Activated CD4-positive, alpha-beta memory T cell treated with anti-CD3 and anti-CD28 coated beads for 36 hours (primary cell): ENCODE measurements at regions not wholly inside any gene's neighbourhood (a gene's known extent, or its start where the extent isn't known, plus 50 kb on each side); places are given as distances from the start of the nearest gene placed in this dataset.

Experiments used
- CTCF ChIA-PET: fragments of 350-600 bp; sonication (Branson Sonifier 250); formaldehyde crosslinking; loops from one replicate; lab custom pipeline; 2021; ENCODE audit warnings: antibody characterized with exemption, inconsistent platforms; lab: Charles Lee
- POLR2A ChIA-PET: fragments of 350-600 bp; sonication (Branson Sonifier 250); formaldehyde crosslinking; loops from one replicate; lab custom pipeline; 2021; ENCODE audit warnings: antibody characterized with exemption; lab: Charles Lee
- DNase-seq: peaks from one replicate; pipeline ENCODE4 v3.0.0-alpha.2; 2020
- H3K27ac Mint-ChIP-seq: one replicate; pipeline ENCODE4 v1.8.0; 2021; ENCODE audit warnings: mixed read lengths
- H3K27me3 Mint-ChIP-seq: one replicate; pipeline ENCODE4 v1.8.0; 2021; ENCODE audit warnings: mixed read lengths
- H3K36me3 Mint-ChIP-seq: one replicate; pipeline ENCODE4 v1.8.0; 2021; ENCODE audit warnings: mixed read lengths
- H3K4me1 Mint-ChIP-seq: one replicate; pipeline ENCODE4 v1.8.0; 2021; ENCODE audit warnings: low read depth, mixed read lengths
- H3K4me3 Mint-ChIP-seq: one replicate; pipeline ENCODE4 v1.8.0; 2021; ENCODE audit warnings: mild to moderate bottlenecking, mixed read lengths
- H3K9me3 Mint-ChIP-seq: one replicate; pipeline ENCODE4 v1.8.0; 2021; ENCODE audit warnings: mixed read lengths
- intact Hi-C: fragments of 100-400 bp; cut with micrococcal nuclease; formaldehyde crosslinking; loops from one replicate; pipeline ENCODE4 v1.15.1; 2023

GRCh38 chr10:131653140-131653539, 247.7 kb upstream of the PPP2R2D start:
- Mint-ChIP-seq H3K9me3 (no peaks in the 10 kb centered on the region), H3K4me1 (peaks cover 2% of the 10 kb centered on the region), H3K36me3 (no peaks in the 10 kb centered on the region), H3K27me3 (peaks cover 10% of the 10 kb centered on the region), H3K27ac (no peak overlapping the region), H3K4me3 (no peak overlapping the region)
- intact Hi-C loops: no loop called here
- no peak for DNase-seq
- ChIA-PET POLR2A (no interaction called here), CTCF (no interaction called here)

DNA sequence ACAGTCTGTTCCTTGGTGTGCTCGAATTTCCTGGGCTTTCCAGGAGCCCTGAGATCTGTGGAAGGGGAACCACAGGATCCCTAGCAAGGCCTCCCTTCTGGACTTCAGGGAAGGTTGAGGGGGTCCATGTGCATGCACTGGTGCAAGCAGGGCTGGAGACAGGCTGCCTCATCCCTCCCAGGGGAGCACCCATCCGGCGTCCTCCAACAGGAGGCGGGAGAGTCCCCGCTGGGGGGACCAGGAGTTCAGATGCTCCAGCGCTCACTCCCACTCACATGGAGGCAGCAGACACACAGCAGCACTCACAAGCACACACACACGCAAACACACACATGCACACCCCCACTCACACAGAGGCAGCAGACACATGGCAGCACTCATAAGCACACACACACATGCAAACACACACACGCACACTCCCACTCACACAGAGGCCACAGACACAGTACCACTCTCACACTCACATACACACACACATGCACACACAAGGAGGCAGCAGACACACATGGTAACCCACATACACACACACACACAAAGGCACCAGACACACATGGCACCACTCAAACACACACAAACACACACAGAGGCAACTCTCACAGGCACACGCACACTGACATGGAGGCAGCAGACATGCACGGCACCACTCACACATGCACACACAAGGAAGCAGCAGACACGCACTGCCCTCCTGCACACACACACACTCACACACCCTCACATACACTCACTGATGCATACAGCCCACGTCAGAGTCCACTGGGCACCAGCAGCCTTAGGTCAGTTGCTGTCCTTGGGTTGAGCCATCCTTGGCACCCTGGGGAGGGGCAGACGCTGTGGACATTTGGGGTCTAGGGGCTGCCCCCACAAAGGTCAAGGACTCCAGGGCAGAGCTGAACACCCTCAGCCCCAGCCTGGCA, 247.0 kb upstream of the PPP2R2D start:
- DNase-seq: no peak
- Mint-ChIP-seq H3K4me3 (no peak overlapping the region), H3K36me3 (no peaks in the 10 kb centered on the region), H3K27ac (no peak overlapping the region), H3K9me3 (no peaks in the 10 kb centered on the region), H3K27me3 (peaks cover 10% of the 10 kb centered on the region), H3K4me1 (peaks cover 2% of the 10 kb centered on the region)
- CTCF ChIA-PET: no interaction called here
- intact Hi-C loops: no loop called here
- POLR2A ChIA-PET: no interaction called here

DNA sequence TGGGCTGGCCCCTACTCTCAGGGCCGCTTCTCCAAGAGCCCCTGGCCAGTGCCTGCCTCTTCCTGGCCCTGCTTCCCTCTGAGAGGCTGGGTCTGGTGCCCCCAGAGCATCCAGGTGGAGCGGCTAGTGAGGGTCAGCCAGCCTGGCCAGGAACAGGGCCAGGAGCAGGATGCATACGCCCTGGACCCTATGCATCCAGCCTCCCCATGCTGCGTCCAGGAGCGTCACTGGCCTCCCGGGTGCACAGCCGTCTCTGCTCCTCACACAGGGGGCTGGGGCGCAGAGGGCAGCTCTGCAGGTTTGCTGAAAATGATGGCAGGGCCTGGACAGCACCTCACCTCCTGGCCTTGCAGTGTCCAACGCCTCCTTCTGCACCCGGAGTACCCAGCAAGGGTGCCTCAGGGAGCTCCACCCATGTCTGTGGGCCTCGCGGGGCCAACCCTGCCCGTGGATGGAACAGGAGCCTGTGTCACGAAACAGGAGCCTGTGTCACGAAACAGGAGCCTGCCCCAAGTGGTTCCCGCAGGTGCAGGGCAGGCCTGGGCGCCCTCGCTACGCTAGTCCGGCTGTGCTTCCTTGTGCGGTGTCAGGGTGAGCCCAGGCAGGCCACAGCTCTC, 246.2 kb upstream of the PPP2R2D start:
- H3K4me3 Mint-ChIP-seq: no peak overlapping the region
- intact Hi-C loops: no loop called here
- peaks cover 10% of the 10 kb centered on the region for H3K27me3 Mint-ChIP-seq
- no peak overlapping the region for H3K27ac Mint-ChIP-seq
- no peak for DNase-seq
- POLR2A ChIA-PET: no interaction called here
- CTCF ChIA-PET: no interaction called here
- peaks cover 2% of the 10 kb centered on the region for H3K4me1 Mint-ChIP-seq
- H3K36me3 Mint-ChIP-seq: no peaks in the 10 kb centered on the region
- no peaks in the 10 kb centered on the region for H3K9me3 Mint-ChIP-seq

DNA sequence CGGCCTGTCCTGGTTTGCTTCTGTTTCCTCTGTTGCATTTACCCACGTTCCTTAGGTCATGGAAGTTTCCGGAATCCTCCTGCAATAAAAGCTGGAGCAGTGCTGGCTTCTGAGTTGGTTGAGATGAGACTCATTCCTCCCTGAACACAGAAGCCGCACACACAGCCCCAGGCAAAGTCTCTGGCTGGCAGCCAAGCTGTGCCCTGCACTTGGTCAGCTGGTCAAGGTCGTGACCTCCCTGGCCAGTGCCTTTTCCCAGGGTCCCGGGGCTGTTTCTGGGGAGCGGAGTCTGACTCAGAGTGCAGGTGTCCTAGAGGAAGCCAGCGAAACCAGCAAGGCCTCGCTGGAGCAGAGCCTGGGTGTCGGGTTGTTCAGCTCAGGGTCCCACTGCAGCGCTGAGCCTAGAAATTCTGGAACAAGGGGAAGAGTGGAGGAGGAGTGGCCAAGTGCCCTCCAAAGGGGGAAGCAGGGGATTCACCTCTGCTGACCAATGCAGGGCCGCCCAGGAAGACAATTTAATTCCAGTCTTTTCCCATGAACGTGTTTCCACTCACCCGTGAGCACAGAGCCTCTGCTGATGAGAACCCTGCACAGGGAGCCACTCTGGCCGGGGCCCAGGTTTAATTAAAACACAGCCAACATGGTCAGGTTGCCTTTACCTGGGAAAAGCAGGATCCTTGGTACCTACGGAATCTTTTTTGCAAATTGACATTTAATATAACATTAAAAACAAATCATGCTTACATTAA, 245.5 kb upstream of the PPP2R2D start:
- no peak for DNase-seq
- Mint-ChIP-seq H3K4me1 (peaks cover 2% of the 10 kb centered on the region), H3K4me3 (no peak overlapping the region), H3K36me3 (no peaks in the 10 kb centered on the region), H3K27me3 (peaks cover 10% of the 10 kb centered on the region), H3K27ac (no peak overlapping the region), H3K9me3 (no peaks in the 10 kb centered on the region)
- ChIA-PET CTCF (no interaction called here), POLR2A (no interaction called here)
- intact Hi-C loops: no loop called here

DNA sequence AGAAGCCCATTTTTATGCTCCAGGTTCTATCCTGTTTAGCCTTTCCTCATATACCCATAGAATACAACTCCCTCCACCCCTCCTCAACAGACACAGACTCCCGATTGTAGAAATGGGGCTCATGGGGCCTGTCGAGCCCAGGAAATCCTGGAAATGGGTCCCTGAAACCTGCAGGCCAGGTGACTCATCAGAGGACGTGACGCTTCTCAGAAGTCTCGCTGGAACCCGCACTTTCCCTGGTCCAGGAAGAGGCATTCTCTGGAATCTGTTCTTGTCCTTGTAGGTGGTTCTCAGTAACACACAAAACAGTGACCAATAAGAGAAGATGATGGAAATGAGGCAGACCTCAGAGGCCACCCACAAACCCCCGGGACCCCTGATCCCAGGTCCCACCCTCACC, 244.8 kb upstream of the PPP2R2D start:
- no peaks in the 10 kb centered on the region for H3K36me3 Mint-ChIP-seq
- POLR2A ChIA-PET: no interaction called here
- no peak overlapping the region for H3K27ac Mint-ChIP-seq
- H3K27me3 Mint-ChIP-seq: peaks cover 10% of the 10 kb centered on the region
- H3K4me1 Mint-ChIP-seq: peaks cover 2% of the 10 kb centered on the region
- no peak overlapping the region for H3K4me3 Mint-ChIP-seq
- no peaks in the 10 kb centered on the region for H3K9me3 Mint-ChIP-seq
- no peak for DNase-seq
- CTCF ChIA-PET: no interaction called here
- intact Hi-C loops: no loop called here

- ChIA-PET POLR2A (no interaction called here), CTCF (no interaction called here)
- H3K36me3 Mint-ChIP-seq: no peaks in the 10 kb centered on the region
- peaks cover 2% of the 10 kb centered on the region for H3K4me1 Mint-ChIP-seq
- intact Hi-C loops: no loop called here
- H3K27ac Mint-ChIP-seq: no peak overlapping the region
- H3K27me3 Mint-ChIP-seq: peaks cover 9% of the 10 kb centered on the region
- H3K4me3 Mint-ChIP-seq: no peak overlapping the region
- no peaks in the 10 kb centered on the region for H3K9me3 Mint-ChIP-seq
- DNase-seq: no peak
Observed at GRCh38 chr10:131656431-131656841, 244.4 kb upstream of the PPP2R2D start.

DNA sequence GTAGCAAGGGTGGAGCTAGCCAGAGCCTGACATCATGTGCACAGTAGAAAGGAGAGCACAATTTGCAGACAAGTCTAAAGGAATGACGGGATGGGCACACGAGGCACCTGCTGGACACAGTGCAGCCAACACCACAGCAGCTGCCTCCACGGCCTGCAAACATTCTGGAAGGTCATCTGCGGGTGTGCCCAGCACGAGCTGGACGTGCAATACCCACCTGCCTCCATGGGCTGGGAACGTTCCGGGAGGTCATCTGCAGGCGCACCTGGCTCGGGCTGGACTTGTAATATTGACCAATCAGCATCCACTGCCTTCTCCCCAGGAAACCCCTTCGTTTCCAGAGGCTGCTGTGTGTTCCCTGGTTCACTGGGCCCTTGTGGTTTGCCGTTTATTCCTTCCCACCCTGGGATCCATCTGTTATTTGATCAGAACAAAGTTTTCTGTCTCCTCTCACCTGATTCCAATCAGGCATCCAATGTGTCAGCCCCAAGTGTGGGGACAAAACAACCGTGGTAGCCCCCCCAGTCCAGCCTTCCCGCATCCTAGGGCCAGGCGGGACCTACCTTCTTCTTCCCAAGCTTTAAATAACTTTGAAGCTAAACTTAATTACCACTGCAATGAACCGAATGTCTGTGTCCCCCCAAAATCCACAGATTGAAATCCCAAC, 243.4 kb upstream of the PPP2R2D start:
- ChIA-PET POLR2A (no interaction called here), CTCF (no interaction called here)
- intact Hi-C loops: no loop called here
- H3K36me3 Mint-ChIP-seq: no peaks in the 10 kb centered on the region
- H3K27me3 Mint-ChIP-seq: peaks cover 5% of the 10 kb centered on the region
- H3K9me3 Mint-ChIP-seq: no peaks in the 10 kb centered on the region
- H3K4me3 Mint-ChIP-seq: no peak overlapping the region
- no peak overlapping the region for H3K27ac Mint-ChIP-seq
- no peaks in the 10 kb centered on the region for H3K4me1 Mint-ChIP-seq
- DNase-seq: no peak

DNA sequence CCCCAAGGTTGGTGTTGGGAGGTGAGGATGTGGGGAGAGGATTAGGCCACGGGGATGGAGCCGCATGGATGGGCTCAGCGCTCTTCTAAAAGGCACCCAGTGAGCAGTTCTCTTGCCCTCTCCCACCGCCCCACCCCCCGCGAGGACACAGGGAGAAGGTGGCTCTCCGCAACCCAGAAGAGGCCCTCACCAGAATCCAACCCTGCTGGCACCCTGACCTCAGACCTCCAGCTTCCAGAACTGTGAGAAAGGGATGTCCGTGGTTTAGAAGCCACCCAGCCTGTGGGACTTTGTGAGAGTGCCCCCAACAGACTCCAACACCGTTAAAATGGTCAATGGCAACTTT, 242.8 kb upstream of the PPP2R2D start:
- H3K4me3 Mint-ChIP-seq: no peak overlapping the region
- no peaks in the 10 kb centered on the region for H3K36me3 Mint-ChIP-seq
- ChIA-PET POLR2A (no interaction called here), CTCF (no interaction called here)
- H3K27me3 Mint-ChIP-seq: peaks cover 3% of the 10 kb centered on the region
- DNase-seq: no peak
- intact Hi-C loops: no loop called here
- H3K4me1 Mint-ChIP-seq: no peaks in the 10 kb centered on the region
- no peaks in the 10 kb centered on the region for H3K9me3 Mint-ChIP-seq
- no peak overlapping the region for H3K27ac Mint-ChIP-seq

- DNase-seq: no peak
- no peak overlapping the region for H3K27ac Mint-ChIP-seq
- intact Hi-C loops: no loop called here
- ChIA-PET POLR2A (no interaction called here), CTCF (no interaction called here)
- no peaks in the 10 kb centered on the region for H3K36me3 Mint-ChIP-seq
- H3K27me3 Mint-ChIP-seq: peaks cover 3% of the 10 kb centered on the region
- H3K4me1 Mint-ChIP-seq: no peaks in the 10 kb centered on the region
- no peaks in the 10 kb centered on the region for H3K9me3 Mint-ChIP-seq
- H3K4me3 Mint-ChIP-seq: no peak overlapping the region
Observed at GRCh38 chr10:131658476-131659110, 242.2 kb upstream of the PPP2R2D start.

- H3K4me1 Mint-ChIP-seq: no peaks in the 10 kb centered on the region
- ChIA-PET CTCF (no interaction called here), POLR2A (no interaction called here)
- intact Hi-C loops: no loop called here
- no peak overlapping the region for H3K4me3 Mint-ChIP-seq
- no peak overlapping the region for H3K27ac Mint-ChIP-seq
- no peaks in the 10 kb centered on the region for H3K27me3 Mint-ChIP-seq
- no peaks in the 10 kb centered on the region for H3K36me3 Mint-ChIP-seq
- no peaks in the 10 kb centered on the region for H3K9me3 Mint-ChIP-seq
- no peak for DNase-seq
Observed at GRCh38 chr10:131660427-131660826, 240.4 kb upstream of the PPP2R2D start.

DNA sequence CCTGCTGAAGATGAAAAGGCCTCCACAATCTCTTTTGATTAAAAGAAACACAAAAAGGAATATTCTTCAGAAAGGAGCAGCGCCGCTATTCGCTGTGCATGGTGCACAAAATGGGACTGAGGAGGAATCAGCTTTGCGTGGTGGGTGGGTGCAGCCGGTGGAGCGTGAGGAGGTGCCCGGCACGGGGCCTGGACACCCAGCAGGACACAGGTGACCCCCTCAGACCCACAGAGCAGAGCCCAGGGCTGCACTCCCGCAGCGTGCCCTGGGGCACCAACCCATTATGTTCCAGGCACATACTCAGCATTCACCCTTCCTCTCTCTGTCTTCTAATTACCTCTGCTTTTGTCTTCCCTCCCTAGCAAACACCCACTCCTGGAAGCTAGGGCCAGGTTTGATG, 238.0 kb upstream of the PPP2R2D start:
- no peak overlapping the region for H3K27ac Mint-ChIP-seq
- no peaks in the 10 kb centered on the region for H3K4me1 Mint-ChIP-seq
- ChIA-PET CTCF (no interaction called here), POLR2A (no interaction called here)
- no peak overlapping the region for H3K4me3 Mint-ChIP-seq
- H3K27me3 Mint-ChIP-seq: no peaks in the 10 kb centered on the region
- no peaks in the 10 kb centered on the region for H3K9me3 Mint-ChIP-seq
- intact Hi-C loops: no loop called here
- H3K36me3 Mint-ChIP-seq: no peaks in the 10 kb centered on the region
- DNase-seq: no peak

GRCh38 chr10:131663351-131663750, 237.5 kb upstream of the PPP2R2D start:
- Mint-ChIP-seq H3K36me3 (no peaks in the 10 kb centered on the region), H3K4me3 (no peak overlapping the region), H3K27ac (no peak overlapping the region), H3K9me3 (no peaks in the 10 kb centered on the region), H3K27me3 (no peaks in the 10 kb centered on the region), H3K4me1 (no peaks in the 10 kb centered on the region)
- ChIA-PET CTCF (no interaction called here), POLR2A (no interaction called here)
- DNase-seq: no peak
- intact Hi-C loops: no loop called here
